GM12878 (cell line): ENCODE measurements at regions not wholly inside any gene's neighbourhood (a gene's known extent, or its start where the extent isn't known, plus 50 kb on each side); places are given as distances from the start of the nearest gene placed in this dataset.

Source experiments
- ATAC-seq: fragments of 200-7000 bp; cut with Tn5 transposase; 3 replicates; pipeline ENCODE4 v1.9.1; 2020; ENCODE audit warnings: mild to moderate bottlenecking, moderate library complexity
- BruUV-seq: library from RNA; stranded (reverse); fragments of 400-500 nt; replicated peaks from 2 replicates; lab custom pipeline; 2021; lab: Mats Ljungman, UMichigan
- CTCF ChIA-PET: fragments of 300-600 bp; sonication (Branson Sonifier 250); formaldehyde crosslinking; extraction: SDS; loops from one replicate; lab custom pipeline; 2021; ENCODE audit warnings: inconsistent platforms; lab: Yijun Ruan, JAX
- POLR2A ChIA-PET: fragments of 350-600 bp; formaldehyde crosslinking; extraction: SDS; loops from one replicate; lab custom pipeline; 2021; ENCODE audit warnings: inconsistent platforms; lab: Charles Lee
- RAD21 ChIA-PET: fragments of 300-600 bp; sonication (Branson Sonifier 250); formaldehyde crosslinking; loops from one replicate; lab custom pipeline; 2023; ENCODE audit warnings: antibody characterized with exemption; ENCODE audit not compliant: unreplicated experiment; lab: Charles Lee
- SMC1A ChIA-PET: fragments of 300-600 bp; sonication (Branson Sonifier 250); formaldehyde crosslinking; loops from one replicate; lab custom pipeline; 2023; ENCODE audit not compliant: unreplicated experiment, uncharacterized antibody; lab: Charles Lee
- DNase-seq: peaks from one replicate; pipeline ENCODE4 v3.0.0-alpha.2; 2011; ENCODE audit warnings: low read depth, low spot score
- FAIRE-seq: peaks from 3 replicates; lab custom pipeline; 2011; peaks lifted over from hg19 to GRCh38; lab: Jason Lieb, UNC
- H2AFZ ChIP-seq: 2 replicates; pipeline ENCODE4 v1.6.0; 2011; ENCODE audit warnings: low read depth, low read length, control low read depth; ENCODE audit not compliant: control insufficient read depth
- H3K27ac ChIP-seq: 2 replicates; pipeline ENCODE4 v1.5.1; 2011; ENCODE audit warnings: control low read depth; ENCODE audit not compliant: control insufficient read depth, insufficient read depth
- H3K27me3 ChIP-seq, 2 experiments: replicated peaks in 1 of 2; 2 replicates each; pipeline versions ENCODE4 v1.6.0 to v1.6.1; 2011; ENCODE audit warnings: low read length in 1 of 2; ENCODE audit not compliant: control insufficient read depth in 2 of 2, insufficient read depth in 2 of 2
- H3K36me3 ChIP-seq, 2 experiments: 2 replicates each; pipeline ENCODE4 v1.5.1; 2011; ENCODE audit warnings: low read length in 1 of 2; ENCODE audit not compliant: control insufficient read depth in 2 of 2, insufficient read depth in 2 of 2
- H3K4me1 ChIP-seq: 2 replicates; pipeline ENCODE4 v1.6.1; 2011; ENCODE audit warnings: mild to moderate bottlenecking, low read length, moderate library complexity, mixed read lengths; ENCODE audit not compliant: control insufficient read depth, insufficient read depth
- H3K4me2 ChIP-seq: 2 replicates; pipeline ENCODE4 v1.6.0; 2011; ENCODE audit warnings: control low read depth; ENCODE audit not compliant: control insufficient read depth, insufficient read depth
- H3K4me3 ChIP-seq: fragments of 200-600 bp; sonication (generic); 2 replicates; pipeline ENCODE4 v1.5.1; 2016
- H3K79me2 ChIP-seq: 2 replicates; pipeline ENCODE4 v1.6.0; 2011; ENCODE audit warnings: low read length; ENCODE audit not compliant: control insufficient read depth, insufficient read depth
- H3K9ac ChIP-seq: 2 replicates; pipeline ENCODE4 v1.8.0; 2011; ENCODE audit warnings: low read length, control low read depth, mixed read lengths; ENCODE audit not compliant: control insufficient read depth, insufficient read depth
- H3K9me3 ChIP-seq: replicated peaks from 3 replicates; pipeline ENCODE4 v1.5.1; 2011; ENCODE audit warnings: mild to moderate bottlenecking, low read length; ENCODE audit not compliant: control insufficient read depth, insufficient read depth
- H4K20me1 ChIP-seq: 2 replicates; pipeline ENCODE4 v1.6.0; 2011; ENCODE audit not compliant: control insufficient read depth, insufficient read depth
- BCL11A ChIP-seq: IDR thresholded peaks from 2 replicates; pipeline ENCODE4 v1.6.1; 2011; ENCODE audit warnings: low read depth, low read length
- EED ChIP-seq: sonication (generic); IDR thresholded peaks from 2 replicates; pipeline ENCODE4 v1.6.1; 2016; ENCODE audit warnings: antibody characterized with exemption, low read depth
- ESRRA ChIP-seq: IDR thresholded peaks from 2 replicates; pipeline ENCODE4 v1.6.1; 2012; ENCODE audit warnings: mild to moderate bottlenecking, low read length, improper control_type of control experiment
- HDAC6 ChIP-seq: fragments of 200-600 bp; sonication (generic); IDR thresholded peaks from one replicate; pipeline ENCODE4 v1.8.0; 2017; ENCODE audit warnings: antibody characterized with exemption; ENCODE audit not compliant: unreplicated experiment
- MEF2B ChIP-seq: fragments of 450-650 bp; IDR thresholded peaks from 2 replicates; pipeline ENCODE4 v1.6.1; 2018; ENCODE audit warnings: mild to moderate bottlenecking, moderate library complexity; ENCODE audit not compliant: partially characterized antibody, poor library complexity, severe bottlenecking
- PAX5 ChIP-seq: IDR thresholded peaks from 2 replicates; pipeline ENCODE4 v1.6.1; 2011; ENCODE audit warnings: low read depth, low read length, borderline replicate concordance
- TCF3 ChIP-seq: IDR thresholded peaks from 2 replicates; pipeline ENCODE4 v1.6.1; 2012; ENCODE audit warnings: low read depth, mild to moderate bottlenecking, low read length, borderline replicate concordance; ENCODE audit not compliant: insufficient read depth
- ZNF207 ChIP-seq: fragments of 450-650 bp; IDR thresholded peaks from 2 replicates; pipeline ENCODE4 v1.6.1; 2014; ENCODE audit warnings: antibody characterized with exemption, mild to moderate bottlenecking, borderline replicate concordance
- ZNF622 ChIP-seq: fragments of 450-650 bp; IDR thresholded peaks from 2 replicates; pipeline ENCODE4 v1.6.1; 2017; ENCODE audit warnings: mild to moderate bottlenecking, inconsistent platforms
- WGBS: methylation state at CpG from one replicate; pipeline ENCODE4 v1.1.6; 2016; ENCODE audit warnings: low lambda C conversion rate; ENCODE audit not compliant: insufficient replicate concordance, insufficient coverage; ENCODE audit errors: missing lambda C conversion rate; 5-methylcytosine and 5-hydroxymethylcytosine counted together
- in situ Hi-C: fragments of 300-500 bp; cut with MboI; formaldehyde crosslinking; loops from 9 replicates; pipeline ENCODE4 v1.14.3; 2018; ENCODE audit warnings: mixed read lengths
- intact Hi-C: fragments of 100-400 bp; cut with micrococcal nuclease; formaldehyde crosslinking; loops from one replicate; pipeline ENCODE4 v1.14.2; 2022; ENCODE audit not compliant: unreplicated experiment
- TF ChIP-seq, protein P1 (sequence below): fragments of 450-650 bp; formaldehyde crosslinking; IDR thresholded peaks from 2 replicates; pipeline ENCODE4 v1.4.0; 2020; ENCODE audit warnings: mild to moderate bottlenecking, moderate library complexity
- TF ChIP-seq, protein P2 (sequence below): fragments of 450-650 bp; formaldehyde crosslinking; IDR thresholded peaks from 2 replicates; pipeline ENCODE4 v1.4.0; 2022; ENCODE audit warnings: mild to moderate bottlenecking, moderate library complexity
- TF ChIP-seq, protein P3 (sequence below): fragments of 450-650 bp; conservative IDR thresholded peaks from 2 replicates; pipeline ENCODE4 v1.6.1; 2017; ENCODE audit warnings: mild to moderate bottlenecking, moderate library complexity
- TF ChIP-seq, protein P4 (sequence below): fragments of 450-650 bp; formaldehyde crosslinking; IDR thresholded peaks from 2 replicates; pipeline ENCODE4 v1.5.0; 2022; ENCODE audit warnings: mild to moderate bottlenecking, missing genetic modification characterization

DNA sequence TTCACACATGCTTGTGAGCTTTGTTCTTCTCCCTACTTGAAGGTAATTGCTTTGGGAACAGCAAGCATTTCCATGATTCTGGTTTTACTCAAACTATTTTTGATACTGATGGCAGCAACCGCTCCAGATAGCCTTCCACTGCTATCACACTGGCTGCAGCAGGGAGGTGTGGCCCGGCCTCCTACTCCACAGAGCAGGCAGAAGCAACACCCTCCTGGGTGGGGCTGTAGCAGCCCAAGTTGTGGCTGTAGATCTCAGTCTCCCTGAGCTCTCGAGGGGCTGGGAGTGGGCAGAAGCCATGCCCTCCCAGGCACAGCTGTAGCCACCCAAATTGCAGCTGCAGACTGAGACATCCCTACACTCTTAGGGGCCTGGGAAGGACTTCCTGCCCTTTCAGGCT, 878.8 kb upstream of the GBE1 start:
- Histone ChIP-seq H3K9me3 (no peaks in the 10 kb centered on the region; the same call in 2 of the 3 replicates), H3K4me3 (no peak overlapping the region), H4K20me1 (no peaks in the 10 kb centered on the region), H3K27ac (no peak overlapping the region), H2AFZ (no peak overlapping the region), H3K27me3 (no peaks in the 10 kb centered on the region), H3K79me2 (no peaks in the 10 kb centered on the region), H3K4me2 (no peak overlapping the region), H3K4me1 (no peaks in the 10 kb centered on the region), H3K36me3 (no peaks in the 10 kb centered on the region), H3K9ac (no peak overlapping the region)
- RAD21 ChIA-PET = no interaction called here
- SMC1A ChIA-PET = no interaction called here
- 0% methylated on average over 3 of the region's 3 CpGs for WGBS
- no TSS peak for BruUV-seq
- POLR2A ChIA-PET = no interaction called here
- DNase-seq = no peak
- intact Hi-C loops = no loop called here
- CTCF ChIA-PET = no interaction called here
- no peak for ATAC-seq
- in situ Hi-C loops = no loop called here
- FAIRE-seq = no peak
- TF ChIP-seq, protein P1, sequence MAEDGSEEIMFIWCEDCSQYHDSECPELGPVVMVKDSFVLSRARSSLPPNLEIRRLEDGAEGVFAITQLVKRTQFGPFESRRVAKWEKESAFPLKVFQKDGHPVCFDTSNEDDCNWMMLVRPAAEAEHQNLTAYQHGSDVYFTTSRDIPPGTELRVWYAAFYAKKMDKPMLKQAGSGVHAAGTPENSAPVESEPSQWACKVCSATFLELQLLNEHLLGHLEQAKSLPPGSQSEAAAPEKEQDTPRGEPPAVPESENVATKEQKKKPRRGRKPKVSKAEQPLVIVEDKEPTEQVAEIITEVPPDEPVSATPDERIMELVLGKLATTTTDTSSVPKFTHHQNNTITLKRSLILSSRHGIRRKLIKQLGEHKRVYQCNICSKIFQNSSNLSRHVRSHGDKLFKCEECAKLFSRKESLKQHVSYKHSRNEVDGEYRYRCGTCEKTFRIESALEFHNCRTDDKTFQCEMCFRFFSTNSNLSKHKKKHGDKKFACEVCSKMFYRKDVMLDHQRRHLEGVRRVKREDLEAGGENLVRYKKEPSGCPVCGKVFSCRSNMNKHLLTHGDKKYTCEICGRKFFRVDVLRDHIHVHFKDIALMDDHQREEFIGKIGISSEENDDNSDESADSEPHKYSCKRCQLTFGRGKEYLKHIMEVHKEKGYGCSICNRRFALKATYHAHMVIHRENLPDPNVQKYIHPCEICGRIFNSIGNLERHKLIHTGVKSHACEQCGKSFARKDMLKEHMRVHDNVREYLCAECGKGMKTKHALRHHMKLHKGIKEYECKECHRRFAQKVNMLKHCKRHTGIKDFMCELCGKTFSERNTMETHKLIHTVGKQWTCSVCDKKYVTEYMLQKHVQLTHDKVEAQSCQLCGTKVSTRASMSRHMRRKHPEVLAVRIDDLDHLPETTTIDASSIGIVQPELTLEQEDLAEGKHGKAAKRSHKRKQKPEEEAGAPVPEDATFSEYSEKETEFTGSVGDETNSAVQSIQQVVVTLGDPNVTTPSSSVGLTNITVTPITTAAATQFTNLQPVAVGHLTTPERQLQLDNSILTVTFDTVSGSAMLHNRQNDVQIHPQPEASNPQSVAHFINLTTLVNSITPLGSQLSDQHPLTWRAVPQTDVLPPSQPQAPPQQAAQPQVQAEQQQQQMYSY (CRISPR knock-in tag) = no peak
- no peak for TF ChIP-seq ZNF622
- no peak for TF ChIP-seq PAX5
- no peak for TF ChIP-seq MEF2B
- TF ChIP-seq, protein P2, sequence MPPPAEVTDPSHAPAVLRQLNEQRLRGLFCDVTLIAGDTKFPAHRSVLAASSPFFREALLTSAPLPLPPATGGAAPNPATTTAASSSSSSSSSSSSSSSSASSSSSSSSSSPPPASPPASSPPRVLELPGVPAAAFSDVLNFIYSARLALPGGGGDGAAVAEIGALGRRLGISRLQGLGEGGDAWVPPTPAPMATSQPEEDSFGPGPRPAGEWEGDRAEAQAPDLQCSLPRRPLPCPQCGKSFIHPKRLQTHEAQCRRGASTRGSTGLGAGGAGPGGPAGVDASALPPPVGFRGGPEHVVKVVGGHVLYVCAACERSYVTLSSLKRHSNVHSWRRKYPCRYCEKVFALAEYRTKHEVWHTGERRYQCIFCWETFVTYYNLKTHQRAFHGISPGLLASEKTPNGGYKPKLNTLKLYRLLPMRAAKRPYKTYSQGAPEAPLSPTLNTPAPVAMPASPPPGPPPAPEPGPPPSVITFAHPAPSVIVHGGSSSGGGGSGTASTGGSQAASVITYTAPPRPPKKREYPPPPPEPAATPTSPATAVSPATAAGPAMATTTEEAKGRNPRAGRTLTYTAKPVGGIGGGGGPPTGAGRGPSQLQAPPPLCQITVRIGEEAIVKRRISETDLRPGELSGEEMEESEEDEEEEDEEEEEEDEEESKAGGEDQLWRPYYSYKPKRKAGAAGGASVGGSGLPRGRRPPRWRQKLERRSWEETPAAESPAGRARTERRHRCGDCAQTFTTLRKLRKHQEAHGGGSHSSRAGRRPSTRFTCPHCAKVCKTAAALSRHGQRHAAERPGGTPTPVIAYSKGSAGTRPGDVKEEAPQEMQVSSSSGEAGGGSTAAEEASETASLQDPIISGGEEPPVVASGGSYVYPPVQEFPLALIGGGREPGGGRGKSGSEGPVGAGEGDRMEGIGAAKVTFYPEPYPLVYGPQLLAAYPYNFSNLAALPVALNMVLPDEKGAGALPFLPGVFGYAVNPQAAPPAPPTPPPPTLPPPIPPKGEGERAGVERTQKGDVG (CRISPR knock-in tag) = no peak
- TF ChIP-seq, protein P3, sequence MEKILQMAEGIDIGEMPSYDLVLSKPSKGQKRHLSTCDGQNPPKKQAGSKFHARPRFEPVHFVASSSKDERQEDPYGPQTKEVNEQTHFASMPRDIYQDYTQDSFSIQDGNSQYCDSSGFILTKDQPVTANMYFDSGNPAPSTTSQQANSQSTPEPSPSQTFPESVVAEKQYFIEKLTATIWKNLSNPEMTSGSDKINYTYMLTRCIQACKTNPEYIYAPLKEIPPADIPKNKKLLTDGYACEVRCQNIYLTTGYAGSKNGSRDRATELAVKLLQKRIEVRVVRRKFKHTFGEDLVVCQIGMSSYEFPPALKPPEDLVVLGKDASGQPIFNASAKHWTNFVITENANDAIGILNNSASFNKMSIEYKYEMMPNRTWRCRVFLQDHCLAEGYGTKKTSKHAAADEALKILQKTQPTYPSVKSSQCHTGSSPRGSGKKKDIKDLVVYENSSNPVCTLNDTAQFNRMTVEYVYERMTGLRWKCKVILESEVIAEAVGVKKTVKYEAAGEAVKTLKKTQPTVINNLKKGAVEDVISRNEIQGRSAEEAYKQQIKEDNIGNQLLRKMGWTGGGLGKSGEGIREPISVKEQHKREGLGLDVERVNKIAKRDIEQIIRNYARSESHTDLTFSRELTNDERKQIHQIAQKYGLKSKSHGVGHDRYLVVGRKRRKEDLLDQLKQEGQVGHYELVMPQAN = no peak
- TF ChIP-seq, protein P4, sequence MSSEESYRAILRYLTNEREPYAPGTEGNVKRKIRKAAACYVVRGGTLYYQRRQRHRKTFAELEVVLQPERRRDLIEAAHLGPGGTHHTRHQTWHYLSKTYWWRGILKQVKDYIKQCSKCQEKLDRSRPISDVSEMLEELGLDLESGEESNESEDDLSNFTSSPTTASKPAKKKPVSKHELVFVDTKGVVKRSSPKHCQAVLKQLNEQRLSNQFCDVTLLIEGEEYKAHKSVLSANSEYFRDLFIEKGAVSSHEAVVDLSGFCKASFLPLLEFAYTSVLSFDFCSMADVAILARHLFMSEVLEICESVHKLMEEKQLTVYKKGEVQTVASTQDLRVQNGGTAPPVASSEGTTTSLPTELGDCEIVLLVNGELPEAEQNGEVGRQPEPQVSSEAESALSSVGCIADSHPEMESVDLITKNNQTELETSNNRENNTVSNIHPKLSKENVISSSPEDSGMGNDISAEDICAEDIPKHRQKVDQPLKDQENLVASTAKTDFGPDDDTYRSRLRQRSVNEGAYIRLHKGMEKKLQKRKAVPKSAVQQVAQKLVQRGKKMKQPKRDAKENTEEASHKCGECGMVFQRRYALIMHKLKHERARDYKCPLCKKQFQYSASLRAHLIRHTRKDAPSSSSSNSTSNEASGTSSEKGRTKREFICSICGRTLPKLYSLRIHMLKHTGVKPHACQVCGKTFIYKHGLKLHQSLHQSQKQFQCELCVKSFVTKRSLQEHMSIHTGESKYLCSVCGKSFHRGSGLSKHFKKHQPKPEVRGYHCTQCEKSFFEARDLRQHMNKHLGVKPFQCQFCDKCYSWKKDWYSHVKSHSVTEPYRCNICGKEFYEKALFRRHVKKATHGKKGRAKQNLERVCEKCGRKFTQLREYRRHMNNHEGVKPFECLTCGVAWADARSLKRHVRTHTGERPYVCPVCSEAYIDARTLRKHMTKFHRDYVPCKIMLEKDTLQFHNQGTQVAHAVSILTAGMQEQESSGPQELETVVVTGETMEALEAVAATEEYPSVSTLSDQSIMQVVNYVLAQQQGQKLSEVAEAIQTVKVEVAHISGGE (CRISPR knock-in tag) = no peak
- no peak for TF ChIP-seq ESRRA
- TF ChIP-seq TCF3 = no peak
- TF ChIP-seq ZNF207 = no peak
- no peak for TF ChIP-seq BCL11A
- TF ChIP-seq HDAC6 = no peak
- no peak for TF ChIP-seq EED
